Astrocyte (in vitro differentiated cells and primary cell): ENCODE measurements at regions not wholly inside any gene's neighbourhood (a gene's known extent, or its start where the extent isn't known, plus 50 kb on each side); places are given as distances from the start of the nearest gene placed in this dataset.

Experiments used
- DNase-seq: peaks from one replicate; pipeline ENCODE4 v3.0.0-alpha.2; 2010; ENCODE audit warnings: low read depth
- FAIRE-seq: peaks from 2 replicates; lab custom pipeline; 2011; peaks lifted over from hg19 to GRCh38; lab: Jason Lieb, UNC
- H2AFZ ChIP-seq: 2 replicates; pipeline ENCODE4 v1.6.0; 2012; ENCODE audit warnings: low read depth, low read length, inconsistent platforms
- H3K27ac ChIP-seq: 2 replicates; pipeline ENCODE4 v1.5.1; 2011; ENCODE audit warnings: low read depth, low read length, inconsistent platforms
- H3K27me3 ChIP-seq: 2 replicates; pipeline ENCODE4 v1.6.0; 2011; ENCODE audit warnings: low read length, inconsistent platforms; ENCODE audit not compliant: insufficient read depth
- H3K36me3 ChIP-seq: 2 replicates; pipeline ENCODE4 v1.5.1; 2011; ENCODE audit warnings: low read length, inconsistent platforms; ENCODE audit not compliant: insufficient read depth
- H3K4me1 ChIP-seq: 2 replicates; pipeline ENCODE4 v1.5.1; 2011; ENCODE audit warnings: low read length, inconsistent platforms; ENCODE audit not compliant: insufficient read depth
- H3K4me2 ChIP-seq: 2 replicates; pipeline ENCODE4 v1.6.0; 2012; ENCODE audit warnings: low read length, inconsistent platforms
- H3K4me3 ChIP-seq: 2 replicates; pipeline ENCODE4 v1.5.1; 2011; ENCODE audit warnings: low read depth, mild to moderate bottlenecking, low read length, inconsistent platforms; ENCODE audit not compliant: insufficient read depth
- H3K79me2 ChIP-seq: 2 replicates; pipeline ENCODE4 v1.6.0; 2012; ENCODE audit warnings: mild to moderate bottlenecking, low read length, inconsistent platforms; ENCODE audit not compliant: insufficient read depth
- H3K9ac ChIP-seq: 2 replicates; pipeline ENCODE4 v1.6.0; 2012; ENCODE audit warnings: mild to moderate bottlenecking, low read length, inconsistent platforms
- H3K9me3 ChIP-seq: 2 replicates; pipeline ENCODE4 v1.5.1; 2012; ENCODE audit warnings: low read depth, mild to moderate bottlenecking, low read length, inconsistent platforms; ENCODE audit not compliant: insufficient read depth
- H4K20me1 ChIP-seq: 2 replicates; pipeline ENCODE4 v1.6.0; 2012; ENCODE audit warnings: low read length, inconsistent platforms; ENCODE audit not compliant: insufficient read depth
- H3K27ac Mint-ChIP-seq: one replicate; pipeline ENCODE4 v1.8.0; 2021; ENCODE audit warnings: mild to moderate bottlenecking, mixed read lengths; ENCODE audit not compliant: unreplicated experiment
- H3K27me3 Mint-ChIP-seq: one replicate; pipeline ENCODE4 v1.8.0; 2021; ENCODE audit warnings: low read depth, mixed read lengths; ENCODE audit not compliant: unreplicated experiment
- H3K36me3 Mint-ChIP-seq: one replicate; pipeline ENCODE4 v1.8.0; 2021; ENCODE audit warnings: low read depth, mixed read lengths; ENCODE audit not compliant: unreplicated experiment
- H3K4me1 Mint-ChIP-seq: one replicate; pipeline ENCODE4 v1.8.0; 2021; ENCODE audit warnings: low read depth, mixed read lengths; ENCODE audit not compliant: unreplicated experiment
- H3K4me3 Mint-ChIP-seq: one replicate; pipeline ENCODE4 v1.8.0; 2021; ENCODE audit warnings: mild to moderate bottlenecking, moderate library complexity, mixed read lengths; ENCODE audit not compliant: unreplicated experiment
- H3K9me3 Mint-ChIP-seq: one replicate; pipeline ENCODE4 v1.8.0; 2021; ENCODE audit warnings: mild to moderate bottlenecking, mixed read lengths; ENCODE audit not compliant: unreplicated experiment
- CTCF ChIP-seq: IDR thresholded peaks from 2 replicates; pipeline ENCODE4 v1.5.1; 2011; ENCODE audit warnings: low read depth, mild to moderate bottlenecking, inconsistent platforms, low read length, moderate library complexity; ENCODE audit not compliant: insufficient read depth
- EZH2 ChIP-seq: IDR thresholded peaks from 2 replicates; pipeline ENCODE4 v1.6.1; 2012; ENCODE audit warnings: mild to moderate bottlenecking, low read length, inconsistent platforms; ENCODE audit not compliant: insufficient read depth

- DNase-seq (no peak), FAIRE-seq (no peak)
- no peaks in the 10 kb centered on the region for H3K36me3 ChIP-seq
- H4K20me1 ChIP-seq, result no peaks in the 10 kb centered on the region
- H3K9me3 ChIP-seq, result no peaks in the 10 kb centered on the region
- Mint-ChIP-seq H3K27me3 (peaks cover 5% of the 10 kb centered on the region), H3K27ac (peak overlapping the region; percentile 58), H3K4me1 (peaks cover 14% of the 10 kb centered on the region), H3K4me3 (no peak overlapping the region), H3K36me3 (peaks cover 2% of the 10 kb centered on the region), H3K9me3 (no peaks in the 10 kb centered on the region)
- TF ChIP-seq CTCF (no peak), EZH2 (no peak)
- no peak overlapping the region for H3K4me2 ChIP-seq
- no peak overlapping the region for H3K9ac ChIP-seq
- H3K27me3 ChIP-seq, result peaks cover 6% of the 10 kb centered on the region
- no peak overlapping the region for H3K4me3 ChIP-seq
- no peak overlapping the region for H3K27ac ChIP-seq
- H3K79me2 ChIP-seq, result no peaks in the 10 kb centered on the region
- no peaks in the 10 kb centered on the region for H3K4me1 ChIP-seq
- no peak overlapping the region for H2AFZ ChIP-seq
These were observed 85.7 kb upstream of the SHB start for GRCh38 chr9:38154501-38155421.

GRCh38 chr9:38153910-38154291 lies 84.9 kb upstream of the SHB start:
- H3K9me3 ChIP-seq, result no peaks in the 10 kb centered on the region
- Mint-ChIP-seq H3K9me3 (no peaks in the 10 kb centered on the region), H3K36me3 (peaks cover 2% of the 10 kb centered on the region), H3K4me3 (no peak overlapping the region), H3K4me1 (peaks cover 18% of the 10 kb centered on the region), H3K27ac (no peak overlapping the region), H3K27me3 (peaks cover 4% of the 10 kb centered on the region)
- no peaks in the 10 kb centered on the region for H3K4me1 ChIP-seq
- H3K36me3 ChIP-seq, result no peaks in the 10 kb centered on the region
- no peak overlapping the region for H3K9ac ChIP-seq
- H4K20me1 ChIP-seq, result no peaks in the 10 kb centered on the region
- H3K27ac ChIP-seq, result no peak overlapping the region
- no peak for TF ChIP-seq CTCF
- FAIRE-seq (no peak), DNase-seq (no peak)
- peaks cover 10% of the 10 kb centered on the region for H3K27me3 ChIP-seq
- no peak overlapping the region for H3K4me2 ChIP-seq
- H2AFZ ChIP-seq, result no peak overlapping the region
- no peak overlapping the region for H3K4me3 ChIP-seq
- no peaks in the 10 kb centered on the region for H3K79me2 ChIP-seq
